Activated CD4-positive, alpha-beta T cell treated with anti-CD3 and anti-CD28 coated beads, Interleukin-2, Interleukin-6, amounts not matched to agents 100 ng/mL and 50 ng/mL, durations not matched to agents 16 hours and 8 hours (primary cell): ENCODE measurements at regions not wholly inside any gene's neighbourhood (a gene's known extent, or its start where the extent isn't known, plus 50 kb on each side); places are given as distances from the start of the nearest gene placed in this dataset.
A peak's percentile ranks its signal among the peaks of the same experiment; 100 is the strongest.
"Not testable (repeated sequence)": the region's sequence is repeated elsewhere in the genome, so short reads cannot be mapped to it uniquely, and the experiment has no call there.

Experiments used
- DNase-seq: peaks from one replicate; pipeline ENCODE4 v3.0.0-alpha.2; 2020

- no peak for DNase-seq
Observed at GRCh38 chr18:43341014-43341413, 63.7 kb upstream of the SYT4 start.

- DNase-seq: no peak
Observed at GRCh38 chr18:43350176-43350575, 72.9 kb upstream of the SYT4 start.

GRCh38 chr18:43364535-43364934, 87.2 kb upstream of the SYT4 start:
- no peak for DNase-seq

GRCh38 chr18:43367895-43368294, 90.6 kb upstream of the SYT4 start:
- peak; percentile 3 for DNase-seq

DNA sequence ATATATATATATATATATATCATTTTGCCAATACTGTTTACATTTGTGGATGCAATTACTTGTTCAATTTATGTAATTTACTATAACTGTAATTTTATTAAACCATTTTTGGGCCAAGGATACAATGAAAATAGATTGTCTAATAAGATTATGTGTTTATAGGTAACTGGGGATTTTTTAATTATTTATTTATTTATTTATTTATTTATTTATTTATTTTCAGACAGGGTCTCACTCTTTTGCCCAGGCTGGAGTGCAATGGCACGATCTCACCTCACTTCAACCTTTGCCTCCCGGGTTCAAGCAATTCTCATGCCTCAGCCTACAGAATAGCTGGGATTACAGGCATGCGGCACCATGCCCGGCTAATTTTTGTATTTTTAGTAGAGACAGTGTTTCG, 92.0 kb upstream of the SYT4 start:
- not testable (repeated sequence) for DNase-seq

DNA sequence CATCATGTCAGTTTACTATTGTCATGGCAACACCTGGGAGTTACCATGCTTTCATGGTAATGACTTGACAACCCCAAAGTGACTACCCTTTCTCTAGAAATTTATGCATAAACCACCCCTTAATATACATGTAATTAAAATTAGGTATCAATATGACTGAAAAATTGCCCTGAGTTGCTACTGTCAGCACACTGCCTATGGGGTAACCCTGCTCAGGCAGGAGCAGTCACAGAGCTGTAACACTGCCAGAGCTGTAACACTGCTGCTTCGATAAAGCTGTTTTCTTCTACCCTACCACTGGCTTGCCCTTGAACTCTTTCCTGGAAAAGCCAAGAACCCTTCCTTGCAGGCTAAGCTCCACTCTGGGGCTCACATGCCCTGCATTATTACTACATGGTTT, 95.5 kb upstream of the SYT4 start:
- no peak for DNase-seq

DNA sequence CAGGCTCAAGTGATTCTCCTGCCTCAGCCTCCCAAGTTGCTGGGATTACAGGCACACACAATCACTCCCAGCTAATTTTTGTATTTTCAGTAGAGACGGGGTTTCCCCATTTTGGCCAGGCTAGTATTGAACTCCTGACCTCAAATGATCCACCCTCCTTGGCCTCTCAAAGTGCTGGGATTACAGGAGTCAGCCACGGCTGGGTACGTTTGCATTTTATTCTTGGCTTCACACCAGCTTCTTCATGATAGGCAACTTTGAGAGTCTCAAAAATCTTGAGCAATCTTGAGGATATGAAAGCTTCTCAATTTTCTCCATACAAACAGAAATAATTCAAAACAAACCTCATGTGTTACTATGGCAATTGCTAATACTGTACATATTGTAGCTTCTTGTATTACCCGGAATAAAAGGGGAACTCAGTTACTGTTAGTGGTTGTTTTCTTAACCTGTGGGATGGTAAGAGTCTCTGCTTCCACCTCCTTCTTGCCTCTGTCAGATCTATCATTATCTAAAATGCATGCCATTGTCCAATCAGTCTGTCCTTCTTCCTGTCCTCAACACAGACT, 102.9 kb upstream of the SYT4 start:
- DNase-seq: no peak

GRCh38 chr18:43382641-43383403, 105.5 kb upstream of the SYT4 start:
- DNase-seq: no peak

GRCh38 chr18:43389163-43389562, 111.9 kb upstream of the SYT4 start:
- no peak for DNase-seq

GRCh38 chr18:43392168-43392567, 114.9 kb upstream of the SYT4 start:
- no peak for DNase-seq

GRCh38 chr18:43393174-43393573, 115.9 kb upstream of the SYT4 start:
- DNase-seq: no peak

GRCh38 chr18:43396266-43396665, 119.0 kb upstream of the SYT4 start:
- no peak for DNase-seq

DNA sequence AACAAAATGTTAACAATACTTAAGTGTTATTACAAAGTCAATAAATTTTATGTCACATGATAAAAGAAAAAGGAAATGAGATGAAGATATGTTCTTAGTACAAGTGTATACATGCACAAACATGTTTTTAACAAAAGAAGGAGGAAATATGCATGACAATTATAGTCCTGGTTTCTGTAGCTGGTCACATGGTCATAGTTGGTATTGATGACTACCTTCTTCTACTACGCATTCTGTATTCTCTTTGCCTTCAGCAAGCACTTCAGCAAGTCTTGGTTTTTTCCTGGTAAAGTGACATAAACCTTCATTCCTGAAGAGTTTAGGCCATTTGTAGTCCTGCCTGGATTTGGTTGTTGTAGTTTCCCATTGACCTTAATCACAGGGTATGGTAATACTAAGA, 121.3 kb upstream of the SYT4 start:
- no peak for DNase-seq

DNA sequence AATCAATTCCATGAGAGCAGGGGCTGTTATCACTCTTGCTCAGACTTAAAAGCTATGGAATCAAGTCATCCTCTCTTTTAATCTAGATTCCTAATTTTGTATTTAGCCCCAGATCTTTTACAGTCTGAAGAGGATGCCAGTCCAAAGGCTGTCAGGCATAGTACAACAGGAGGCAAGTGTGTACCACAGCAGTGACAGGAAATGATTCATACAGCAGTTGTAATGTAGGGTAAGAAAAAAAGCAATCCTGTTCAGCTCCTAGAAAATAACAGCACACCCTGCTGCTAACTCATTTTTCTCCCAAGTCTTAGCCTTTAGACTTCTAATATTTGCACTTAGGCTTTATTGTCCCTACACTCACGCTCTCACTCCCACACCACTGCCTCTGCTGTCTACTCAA, 127.8 kb upstream of the SYT4 start:
- DNase-seq: no peak

GRCh38 chr18:43414006-43414405, 136.7 kb upstream of the SYT4 start:
- DNase-seq: no peak

- no peak for DNase-seq
Observed at GRCh38 chr18:43420091-43420490, 142.8 kb upstream of the SYT4 start.

DNA sequence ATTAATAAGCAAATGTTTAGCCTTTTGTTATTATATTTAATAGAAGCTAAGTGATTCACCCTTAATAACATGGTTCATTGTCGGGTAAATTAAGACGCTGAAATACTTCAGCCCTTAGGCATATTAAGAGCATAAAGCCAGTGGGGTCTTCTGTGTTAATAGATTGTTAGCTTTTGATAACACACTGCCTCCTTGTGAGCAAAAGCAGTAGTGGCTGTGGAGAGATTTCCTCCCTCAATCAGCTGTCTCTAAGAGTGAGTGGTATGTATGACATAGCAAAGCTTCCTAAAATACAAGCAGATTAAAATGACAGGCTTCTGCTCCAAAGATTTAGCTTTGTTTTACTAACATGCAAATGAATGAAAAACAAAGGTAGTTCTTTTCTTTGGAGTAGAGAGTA, 143.7 kb upstream of the SYT4 start:
- no peak for DNase-seq

- DNase-seq: no peak
Observed at GRCh38 chr18:43422518-43422917, 145.2 kb upstream of the SYT4 start.

GRCh38 chr18:43435851-43436250, 158.6 kb upstream of the SYT4 start:
- DNase-seq: no peak

GRCh38 chr18:43442131-43442530, 164.8 kb upstream of the SYT4 start:
- no peak for DNase-seq

- no peak for DNase-seq
Observed at GRCh38 chr18:43442571-43442970, 165.3 kb upstream of the SYT4 start.

- no peak for DNase-seq
Observed at GRCh38 chr18:43465483-43465882, 188.2 kb upstream of the SYT4 start.

- no peak for DNase-seq
Observed at GRCh38 chr18:43471873-43472272, 194.6 kb upstream of the SYT4 start.

- DNase-seq: no peak
Observed at GRCh38 chr18:43481069-43481468, 203.8 kb upstream of the SYT4 start.

DNA sequence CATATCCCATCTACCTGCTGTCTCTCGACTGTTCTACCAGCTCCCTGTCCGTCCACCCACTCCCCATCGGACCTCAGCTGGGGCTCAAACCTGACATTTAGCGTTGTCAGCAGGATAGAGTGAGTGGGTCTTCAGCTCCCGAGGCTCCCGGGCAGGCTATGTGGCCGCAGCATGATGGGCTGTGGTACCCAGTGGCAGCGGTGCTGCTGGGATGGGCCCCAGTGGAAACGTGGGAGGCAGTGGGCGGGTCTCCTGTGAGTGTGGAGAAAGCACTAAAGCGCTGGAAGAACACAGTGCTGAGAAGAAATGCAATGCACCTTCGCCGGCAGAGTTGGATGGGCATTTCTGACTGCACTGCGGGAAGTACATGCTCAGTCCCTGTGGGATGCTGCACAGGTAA, 204.8 kb upstream of the SYT4 start:
- DNase-seq: no peak
